ENCODE measurements at regions not wholly inside any gene's neighbourhood (a gene's known extent, or its start where the extent isn't known, plus 50 kb on each side); places are given as distances from the start of the nearest gene placed in this dataset.
"Not testable (repeated sequence)": the region's sequence is repeated elsewhere in the genome, so short reads cannot be mapped to it uniquely, and the experiment has no call there.

GRCh38 chr13:19345916-19346422 is 164.3 kb upstream of the TUBA3C start:
- no peaks in the 10 kb centered on the region for H3K36me3 ChIP-seq (ENCODE audit: control insufficient read depth in 1 of 2, insufficient read depth in 2 of 2, low read length in 2 of 2)
- H3K9me3 ChIP-seq (ENCODE audit: control insufficient read depth in 1 of 2, insufficient read depth in 1 of 2, low read depth in 1 of 2, low read length in 2 of 2): no peaks in the 10 kb centered on the region
- H3K27ac ChIP-seq (ENCODE audit: low read depth, low read length): no peak overlapping the region
- H3K27me3 ChIP-seq (ENCODE audit: insufficient read depth, low read length): no peaks in the 10 kb centered on the region; the same call in 1 of the 2 replicates
- no peaks in the 10 kb centered on the region for H3K4me1 ChIP-seq (ENCODE audit: control insufficient read depth in 1 of 2, insufficient read depth in 2 of 2, low read length in 2 of 2)
- TF ChIP-seq ELF1 (IDR thresholded peaks at IDR 0.05; ENCODE audit: borderline replicate concordance, low read depth): no peak
- TF ChIP-seq ATF3 (IDR thresholded peaks at IDR 0.05): no peak
- no peak for TF ChIP-seq ZNF274 (IDR thresholded peaks at IDR 0.05; ENCODE audit: low read depth, low read length)
- DNase-seq (ENCODE audit: low read depth, low spot score) (no peak), ATAC-seq (no peak)
- no peak overlapping the region for H3K9ac ChIP-seq (ENCODE audit: low read length)
- H4K20me1 ChIP-seq (ENCODE audit: insufficient read depth): no peaks in the 10 kb centered on the region
- intact Hi-C loops (cut with micrococcal nuclease): no loop called here
- H3K4me3 ChIP-seq (replicated peaks in 1 of 2; ENCODE audit: low read depth in 1 of 2, low read length in 2 of 2): no peak overlapping the region
- RAD21 ChIA-PET (ENCODE audit: low non-redundant PET in 1 of 2, low total read pairs in 2 of 2, uncharacterized antibody in 2 of 2, unreplicated experiment in 2 of 2): no interaction called here
- no peak overlapping the region for H2AFZ ChIP-seq (ENCODE audit: low read depth, low read length, poor library complexity, severe bottlenecking)
- POLR2A ChIA-PET: no interaction called here
- no peak overlapping the region for H3K4me2 ChIP-seq (ENCODE audit: low read length)
- BruUV-seq (replicated peaks): no TSS peak
- H3K9me2 ChIP-seq (ENCODE audit: insufficient read depth): no peaks in the 10 kb centered on the region
- no peaks in the 10 kb centered on the region for H3K79me2 ChIP-seq (ENCODE audit: insufficient read depth, low read length)
- CTCF ChIA-PET: no interaction called here

DNA sequence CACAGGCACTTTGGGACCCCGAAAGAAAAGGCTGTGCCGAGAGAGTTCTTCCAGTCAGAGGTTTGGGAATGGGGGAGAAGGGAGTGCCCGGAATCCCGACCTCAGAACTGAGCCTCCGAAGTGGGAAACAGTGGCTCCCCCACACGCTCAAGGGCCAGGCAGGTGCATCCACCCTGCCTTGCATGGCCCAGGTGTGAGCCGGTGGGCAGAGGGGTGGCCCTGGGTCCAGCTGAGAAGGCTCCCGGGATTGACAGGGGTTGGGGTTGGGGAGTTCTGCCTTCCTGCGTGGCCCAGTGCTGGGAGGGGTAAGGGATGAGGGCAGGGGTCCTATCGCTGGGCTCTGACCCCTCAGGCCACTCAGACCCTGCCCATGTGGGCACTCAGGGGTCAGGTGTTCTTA is 163.5 kb upstream of the TUBA3C start:
- TF ChIP-seq, protein P1, sequence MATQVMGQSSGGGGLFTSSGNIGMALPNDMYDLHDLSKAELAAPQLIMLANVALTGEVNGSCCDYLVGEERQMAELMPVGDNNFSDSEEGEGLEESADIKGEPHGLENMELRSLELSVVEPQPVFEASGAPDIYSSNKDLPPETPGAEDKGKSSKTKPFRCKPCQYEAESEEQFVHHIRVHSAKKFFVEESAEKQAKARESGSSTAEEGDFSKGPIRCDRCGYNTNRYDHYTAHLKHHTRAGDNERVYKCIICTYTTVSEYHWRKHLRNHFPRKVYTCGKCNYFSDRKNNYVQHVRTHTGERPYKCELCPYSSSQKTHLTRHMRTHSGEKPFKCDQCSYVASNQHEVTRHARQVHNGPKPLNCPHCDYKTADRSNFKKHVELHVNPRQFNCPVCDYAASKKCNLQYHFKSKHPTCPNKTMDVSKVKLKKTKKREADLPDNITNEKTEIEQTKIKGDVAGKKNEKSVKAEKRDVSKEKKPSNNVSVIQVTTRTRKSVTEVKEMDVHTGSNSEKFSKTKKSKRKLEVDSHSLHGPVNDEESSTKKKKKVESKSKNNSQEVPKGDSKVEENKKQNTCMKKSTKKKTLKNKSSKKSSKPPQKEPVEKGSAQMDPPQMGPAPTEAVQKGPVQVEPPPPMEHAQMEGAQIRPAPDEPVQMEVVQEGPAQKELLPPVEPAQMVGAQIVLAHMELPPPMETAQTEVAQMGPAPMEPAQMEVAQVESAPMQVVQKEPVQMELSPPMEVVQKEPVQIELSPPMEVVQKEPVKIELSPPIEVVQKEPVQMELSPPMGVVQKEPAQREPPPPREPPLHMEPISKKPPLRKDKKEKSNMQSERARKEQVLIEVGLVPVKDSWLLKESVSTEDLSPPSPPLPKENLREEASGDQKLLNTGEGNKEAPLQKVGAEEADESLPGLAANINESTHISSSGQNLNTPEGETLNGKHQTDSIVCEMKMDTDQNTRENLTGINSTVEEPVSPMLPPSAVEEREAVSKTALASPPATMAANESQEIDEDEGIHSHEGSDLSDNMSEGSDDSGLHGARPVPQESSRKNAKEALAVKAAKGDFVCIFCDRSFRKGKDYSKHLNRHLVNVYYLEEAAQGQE (IDR thresholded peaks at IDR 0.05; ENCODE audit: low read depth): no peak
- TF ChIP-seq POLR2AphosphoS5 (IDR thresholded peaks at IDR 0.05; ENCODE audit: low read depth, low read length) (no peak), FOSL1 (IDR thresholded peaks at IDR 0.05; ENCODE audit: low read depth) (no peak), EZH2phosphoT487 (IDR thresholded peaks at IDR 0.05; ENCODE audit: borderline replicate concordance) (no peak), EGR1 (IDR thresholded peaks at IDR 0.05; ENCODE audit: low read depth) (no peak)
- TF ChIP-seq, protein P2, sequence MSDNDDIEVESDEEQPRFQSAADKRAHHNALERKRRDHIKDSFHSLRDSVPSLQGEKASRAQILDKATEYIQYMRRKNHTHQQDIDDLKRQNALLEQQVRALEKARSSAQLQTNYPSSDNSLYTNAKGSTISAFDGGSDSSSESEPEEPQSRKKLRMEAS (IDR thresholded peaks at IDR 0.05): no peak
- Histone ChIP-seq H3K79me2 (ENCODE audit: insufficient read depth, low read length) (no peaks in the 10 kb centered on the region), H3K9me2 (ENCODE audit: insufficient read depth) (no peaks in the 10 kb centered on the region), H3K4me1 (ENCODE audit: control insufficient read depth in 1 of 2, insufficient read depth in 2 of 2, low read length in 2 of 2) (no peaks in the 10 kb centered on the region), H3K4me3 (replicated peaks in 1 of 2; ENCODE audit: low read depth in 1 of 2, low read length in 2 of 2) (no peak overlapping the region), H3K36me3 (ENCODE audit: control insufficient read depth in 1 of 2, insufficient read depth in 2 of 2, low read length in 2 of 2) (no peaks in the 10 kb centered on the region), H4K20me1 (ENCODE audit: insufficient read depth) (no peaks in the 10 kb centered on the region), H3K27ac (ENCODE audit: low read depth, low read length) (no peak overlapping the region), H3K4me2 (ENCODE audit: low read length) (no peak overlapping the region), H3K9ac (ENCODE audit: low read length) (no peak overlapping the region), H3K27me3 (ENCODE audit: insufficient read depth, low read length) (no peaks in the 10 kb centered on the region; the same call in 1 of the 2 replicates), H3K9me3 (ENCODE audit: control insufficient read depth in 1 of 2, insufficient read depth in 1 of 2, low read depth in 1 of 2, low read length in 2 of 2) (no peaks in the 10 kb centered on the region), H2AFZ (ENCODE audit: low read depth, low read length, poor library complexity, severe bottlenecking) (no peak overlapping the region)
- ChIA-PET CTCF (no interaction called here), RAD21 (ENCODE audit: low non-redundant PET in 1 of 2, low total read pairs in 2 of 2, uncharacterized antibody in 2 of 2, unreplicated experiment in 2 of 2) (no interaction called here), POLR2A (no interaction called here)
- DNase-seq (ENCODE audit: low read depth, low spot score) (no peak), ATAC-seq (no peak)
- no TSS peak for BruUV-seq (replicated peaks)
- intact Hi-C loops (cut with micrococcal nuclease): no loop called here

DNA sequence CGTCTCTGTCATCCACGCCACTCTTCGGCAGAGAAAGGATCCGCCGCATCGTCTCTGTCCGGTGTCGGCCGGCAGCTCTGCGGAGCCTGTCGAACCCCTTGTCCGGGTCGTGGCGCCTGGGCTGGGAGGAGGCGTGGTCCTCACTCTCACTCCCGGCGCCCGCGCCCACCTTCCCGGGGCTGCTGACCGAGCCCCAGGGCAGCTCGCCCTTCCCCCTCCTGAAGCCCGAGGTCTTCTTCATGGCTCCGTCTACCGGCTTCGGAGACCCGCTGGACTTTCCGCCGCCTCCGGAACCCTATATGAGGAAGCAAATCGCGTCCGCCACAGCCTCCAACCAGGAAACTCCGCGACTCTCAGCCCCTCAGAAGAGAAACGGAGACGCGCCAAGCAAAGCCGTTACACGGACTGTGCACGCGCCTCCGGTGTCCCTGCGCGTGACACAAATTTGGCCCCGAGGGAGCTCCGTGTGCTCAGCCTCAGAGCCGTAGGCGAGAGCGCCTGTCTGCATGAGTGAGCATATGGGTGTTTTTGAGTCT is 163.0 kb upstream of the TUBA3C start:
- RAD21 ChIA-PET (ENCODE audit: low non-redundant PET in 1 of 2, low total read pairs in 2 of 2, uncharacterized antibody in 2 of 2, unreplicated experiment in 2 of 2); POLR2A ChIA-PET: not testable (repeated sequence)

More for the DNA sequence above, 163.0 kb upstream of the TUBA3C start:
- DNase-seq (ENCODE audit: low read depth, low spot score); CTCF ChIA-PET; H4K20me1 ChIP-seq (ENCODE audit: insufficient read depth); H3K9ac ChIP-seq (ENCODE audit: low read length); BruUV-seq (replicated peaks); ATAC-seq; H3K9me3 ChIP-seq (ENCODE audit: control insufficient read depth in 1 of 2, insufficient read depth in 1 of 2, low read depth in 1 of 2, low read length in 2 of 2); H3K27ac ChIP-seq (ENCODE audit: low read depth, low read length); H3K27me3 ChIP-seq (ENCODE audit: insufficient read depth, low read length); H3K4me2 ChIP-seq (ENCODE audit: low read length); H3K36me3 ChIP-seq (ENCODE audit: control insufficient read depth in 1 of 2, insufficient read depth in 2 of 2, low read length in 2 of 2); H2AFZ ChIP-seq (ENCODE audit: low read depth, low read length, poor library complexity, severe bottlenecking); intact Hi-C loops (cut with micrococcal nuclease); H3K4me1 ChIP-seq (ENCODE audit: control insufficient read depth in 1 of 2, insufficient read depth in 2 of 2, low read length in 2 of 2); H3K4me3 ChIP-seq (replicated peaks in 1 of 2; ENCODE audit: low read depth in 1 of 2, low read length in 2 of 2); H3K9me2 ChIP-seq (ENCODE audit: insufficient read depth); H3K79me2 ChIP-seq (ENCODE audit: insufficient read depth, low read length): not testable (repeated sequence)
